HepG2 (cell line): ENCODE measurements at regions not wholly inside any gene's neighbourhood (a gene's known extent, or its start where the extent isn't known, plus 50 kb on each side); places are given as distances from the start of the nearest gene placed in this dataset.

ENCODE experiments used
- ATAC-seq: fragments of 200-7000 bp; cut with Tn5 transposase; 3 replicates; pipeline ENCODE4 v1.9.1; 2020; ENCODE audit warnings: mild to moderate bottlenecking, moderate library complexity
- BruUV-seq: library from RNA; stranded (reverse); fragments of 400-500 nt; replicated peaks from 2 replicates; lab custom pipeline; 2021; lab: Mats Ljungman, UMichigan
- CTCF ChIA-PET: fragments of 300-600 bp; formaldehyde crosslinking; extraction: SDS; loops from one replicate; lab custom pipeline; 2021; ENCODE audit warnings: low total read pairs, inconsistent platforms, low intra/inter-chr PET ratio; lab: Yijun Ruan, JAX
- POLR2A ChIA-PET: fragments of 350-600 bp; sonication (Branson Sonifier 250); formaldehyde crosslinking; loops from one replicate; lab custom pipeline; 2020; ENCODE audit warnings: antibody characterized with exemption, inconsistent platforms; lab: Yijun Ruan, JAX
- DNase-seq: peaks from one replicate; pipeline ENCODE4 v3.0.0-alpha.2; 2015; ENCODE audit warnings: low spot score
- FAIRE-seq: peaks from 3 replicates; lab custom pipeline; 2011; peaks lifted over from hg19 to GRCh38; lab: Jason Lieb, UNC
- H2AFZ ChIP-seq: one replicate; pipeline ENCODE4 v1.6.1; 2011; ENCODE audit warnings: low read length, inconsistent platforms
- H3K27ac ChIP-seq: fragments of 300-600 bp; 3 replicates; pipeline ENCODE4 v1.8.0; 2011; ENCODE audit warnings: mixed run types, mild to moderate bottlenecking, mixed read lengths, low read length, inconsistent platforms; ENCODE audit not compliant: insufficient read depth; ENCODE audit errors: extremely low read length
- H3K27me3 ChIP-seq, 2 experiments: fragments of 200-600 bp in 1 of 2; 2 replicates in 1 of 2; 3 replicates in 1 of 2; pipeline versions ENCODE4 v1.6.0 to v1.8.0; 2011; ENCODE audit warnings: low read length in 2 of 2, mild to moderate bottlenecking in 2 of 2, moderate library complexity in 2 of 2, inconsistent platforms in 1 of 2; ENCODE audit not compliant: insufficient read depth in 2 of 2, control insufficient read depth in 1 of 2
- H3K36me3 ChIP-seq, 2 experiments: fragments of 200-600 bp in 1 of 2; replicated peaks in 1 of 2; 2 replicates in 1 of 2; 3 replicates in 1 of 2; pipeline versions ENCODE4 v1.5.1 to v1.8.0; 2011; ENCODE audit warnings: low read length in 2 of 2, inconsistent platforms in 1 of 2; ENCODE audit not compliant: insufficient read depth in 2 of 2, control insufficient read depth in 1 of 2
- H3K4me1 ChIP-seq: 2 replicates; pipeline ENCODE4 v1.5.1; 2012; ENCODE audit warnings: low read length, inconsistent platforms; ENCODE audit not compliant: insufficient read depth
- H3K4me2 ChIP-seq: 2 replicates; pipeline ENCODE4 v1.6.0; 2011; ENCODE audit warnings: low read depth, low read length, inconsistent platforms
- H3K4me3 ChIP-seq, 3 experiments: fragments of 200-600 bp in 1 of 3; sonication (generic), shearing (Covaris generic) in 1 of 3; replicated peaks in 1 of 3; 2 replicates each; pipeline ENCODE4 v1.5.1; 2011 to 2016; ENCODE audit warnings: low read length in 3 of 3, inconsistent platforms in 2 of 3, low read depth in 2 of 3, mild to moderate bottlenecking in 2 of 3, control low read depth in 1 of 3, mixed read lengths in 1 of 3; ENCODE audit not compliant: insufficient read depth in 1 of 3
- H3K79me2 ChIP-seq: one replicate; pipeline ENCODE4 v1.6.1; 2011; ENCODE audit warnings: low read length, inconsistent platforms; ENCODE audit not compliant: insufficient read depth
- H3K9ac ChIP-seq: 2 replicates; pipeline ENCODE4 v1.6.0; 2011; ENCODE audit warnings: mild to moderate bottlenecking, low read depth, low read length, inconsistent platforms; ENCODE audit not compliant: insufficient read depth
- H3K9me3 ChIP-seq: 2 replicates; pipeline ENCODE4 v1.5.1; 2012; ENCODE audit warnings: mild to moderate bottlenecking, low read length
- H4K20me1 ChIP-seq: 2 replicates; pipeline ENCODE4 v1.6.0; 2011; ENCODE audit warnings: inconsistent platforms, mild to moderate bottlenecking, low read length, moderate library complexity; ENCODE audit not compliant: insufficient read depth
- DR1 ChIP-seq: sonication (generic); formaldehyde crosslinking; IDR thresholded peaks from 2 replicates; pipeline ENCODE4 v1.8.0; 2021; ENCODE audit warnings: mild to moderate bottlenecking, missing genetic modification reagents, inconsistent platforms
- HMGA1 ChIP-seq: sonication (generic); formaldehyde crosslinking; conservative IDR thresholded peaks from 2 replicates; pipeline ENCODE4 v1.4.0; 2020; ENCODE audit warnings: missing genetic modification reagents
- HNF4A ChIP-seq: sonication (generic); formaldehyde crosslinking; IDR thresholded peaks from 2 replicates; pipeline ENCODE4 v1.4.0; 2020; ENCODE audit warnings: missing genetic modification reagents
- NFIB ChIP-seq: sonication (generic); formaldehyde crosslinking; IDR thresholded peaks from 2 replicates; pipeline ENCODE4 v1.9.0; 2021; ENCODE audit warnings: missing genetic modification reagents, mild to moderate bottlenecking, borderline replicate concordance
- NR2F6 ChIP-seq, 2 experiments: IDR thresholded peaks; 2 replicates each; pipeline ENCODE4 v1.6.1; 2016; ENCODE audit warnings: antibody characterized with exemption in 1 of 2, mild to moderate bottlenecking in 1 of 2
- PHF8 ChIP-seq: sonication (generic); formaldehyde crosslinking; IDR thresholded peaks from 2 replicates; pipeline ENCODE4 v1.5.0; 2020; ENCODE audit warnings: missing genetic modification reagents
- SIX1 ChIP-seq: sonication (generic); formaldehyde crosslinking; IDR thresholded peaks from 2 replicates; pipeline ENCODE4 v1.4.0; 2020; ENCODE audit warnings: missing genetic modification reagents, borderline replicate concordance
- UBTF ChIP-seq: sonication (generic); formaldehyde crosslinking; IDR thresholded peaks from 2 replicates; pipeline ENCODE4 v1.4.0; 2020; ENCODE audit warnings: mild to moderate bottlenecking, missing genetic modification reagents
- ZBTB20 ChIP-seq: sonication (generic); formaldehyde crosslinking; IDR thresholded peaks from 2 replicates; pipeline ENCODE4 v1.8.1; 2023; ENCODE audit warnings: missing genetic modification reagents, low read depth, mild to moderate bottlenecking, borderline replicate concordance
- ZFP36L2 ChIP-seq: sonication (generic); formaldehyde crosslinking; IDR thresholded peaks from 2 replicates; pipeline ENCODE4 v1.4.0; 2020; ENCODE audit warnings: missing genetic modification reagents
- ZNF10 ChIP-seq: sonication (generic); formaldehyde crosslinking; IDR thresholded peaks from 2 replicates; pipeline ENCODE4 v1.4.0; 2020; ENCODE audit warnings: mild to moderate bottlenecking, low read depth, missing genetic modification reagents, borderline replicate concordance
- ZNF225 ChIP-seq: sonication (generic); formaldehyde crosslinking; IDR thresholded peaks from 2 replicates; pipeline ENCODE4 v1.4.0; 2020; ENCODE audit warnings: mild to moderate bottlenecking, missing genetic modification reagents
- ZUFSP ChIP-seq: sonication (generic); formaldehyde crosslinking; IDR thresholded peaks from 2 replicates; pipeline ENCODE4 v1.9.0; 2021; ENCODE audit warnings: missing genetic modification reagents, mild to moderate bottlenecking, borderline replicate concordance
- WGBS: methylation state at CpG from one replicate; pipeline ENCODE4 v1.1.6; 2017; ENCODE audit warnings: low lambda C conversion rate; 5-methylcytosine and 5-hydroxymethylcytosine counted together
- in situ Hi-C: cut with HindIII; loops from 2 replicates; pipeline ENCODE4 v1.10.0; 2017; ENCODE audit warnings: low pct_unique_long_range_greater_than_20kb; ENCODE audit not compliant: extremely low pct_ligation_motif_present
- intact Hi-C: fragments of 100-400 bp; cut with micrococcal nuclease; formaldehyde crosslinking; loops from one replicate; pipeline ENCODE4 v1.10.0; 2022; ENCODE audit not compliant: unreplicated experiment
- TF ChIP-seq, protein P1 (sequence below): sonication (generic); formaldehyde crosslinking; conservative IDR thresholded peaks from 2 replicates; pipeline ENCODE4 v1.4.0; 2020; ENCODE audit warnings: mild to moderate bottlenecking, missing genetic modification reagents, moderate library complexity

DNA sequence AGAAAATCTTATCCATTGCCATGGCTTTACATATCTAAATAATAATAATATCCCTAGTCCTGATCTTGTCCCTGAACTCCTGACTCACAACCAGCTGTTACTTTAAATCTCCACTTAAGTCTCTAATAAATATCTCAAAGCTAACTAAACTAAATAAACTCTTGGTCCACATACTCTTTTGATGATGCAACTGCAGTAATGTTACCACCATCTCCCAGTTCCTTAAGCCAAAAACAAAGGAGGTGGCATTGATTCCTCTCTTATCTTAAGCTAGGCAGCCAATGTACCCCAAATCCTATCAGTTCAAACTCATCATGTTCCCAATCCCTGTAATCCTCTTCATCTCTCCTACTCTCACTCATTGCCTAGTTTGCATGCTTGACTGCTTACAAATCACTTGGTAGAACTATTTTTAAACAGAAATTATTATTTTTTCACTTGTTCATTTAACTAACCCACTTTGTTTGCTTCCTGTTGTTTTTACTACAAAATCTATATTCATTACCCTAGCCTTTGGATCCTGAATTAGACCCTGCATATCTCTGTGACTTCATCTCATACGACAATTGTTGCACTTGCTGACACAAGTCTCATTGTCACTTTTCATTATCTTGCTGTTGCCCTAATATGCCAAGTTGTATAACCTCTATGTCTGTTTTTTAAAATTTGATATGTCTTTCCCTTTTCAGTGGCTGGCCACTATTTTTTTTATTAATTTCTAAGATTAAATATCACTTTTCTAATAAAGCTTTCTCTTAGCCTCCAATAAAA, 462.2 kb downstream of the ZPLD1 start (continued):
- TF ChIP-seq ZUFSP (CRISPR knock-in tag) (no peak), SIX1 (no peak), DR1 (CRISPR knock-in tag) (no peak), ZBTB20 (CRISPR knock-in tag) (no peak), ZNF10 (CRISPR knock-in tag) (no peak)
- TF ChIP-seq, protein P1, sequence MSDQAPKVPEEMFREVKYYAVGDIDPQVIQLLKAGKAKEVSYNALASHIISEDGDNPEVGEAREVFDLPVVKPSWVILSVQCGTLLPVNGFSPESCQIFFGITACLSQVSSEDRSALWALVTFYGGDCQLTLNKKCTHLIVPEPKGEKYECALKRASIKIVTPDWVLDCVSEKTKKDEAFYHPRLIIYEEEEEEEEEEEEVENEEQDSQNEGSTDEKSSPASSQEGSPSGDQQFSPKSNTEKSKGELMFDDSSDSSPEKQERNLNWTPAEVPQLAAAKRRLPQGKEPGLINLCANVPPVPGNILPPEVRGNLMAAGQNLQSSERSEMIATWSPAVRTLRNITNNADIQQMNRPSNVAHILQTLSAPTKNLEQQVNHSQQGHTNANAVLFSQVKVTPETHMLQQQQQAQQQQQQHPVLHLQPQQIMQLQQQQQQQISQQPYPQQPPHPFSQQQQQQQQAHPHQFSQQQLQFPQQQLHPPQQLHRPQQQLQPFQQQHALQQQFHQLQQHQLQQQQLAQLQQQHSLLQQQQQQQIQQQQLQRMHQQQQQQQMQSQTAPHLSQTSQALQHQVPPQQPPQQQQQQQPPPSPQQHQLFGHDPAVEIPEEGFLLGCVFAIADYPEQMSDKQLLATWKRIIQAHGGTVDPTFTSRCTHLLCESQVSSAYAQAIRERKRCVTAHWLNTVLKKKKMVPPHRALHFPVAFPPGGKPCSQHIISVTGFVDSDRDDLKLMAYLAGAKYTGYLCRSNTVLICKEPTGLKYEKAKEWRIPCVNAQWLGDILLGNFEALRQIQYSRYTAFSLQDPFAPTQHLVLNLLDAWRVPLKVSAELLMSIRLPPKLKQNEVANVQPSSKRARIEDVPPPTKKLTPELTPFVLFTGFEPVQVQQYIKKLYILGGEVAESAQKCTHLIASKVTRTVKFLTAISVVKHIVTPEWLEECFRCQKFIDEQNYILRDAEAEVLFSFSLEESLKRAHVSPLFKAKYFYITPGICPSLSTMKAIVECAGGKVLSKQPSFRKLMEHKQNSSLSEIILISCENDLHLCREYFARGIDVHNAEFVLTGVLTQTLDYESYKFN: no peak

DNA sequence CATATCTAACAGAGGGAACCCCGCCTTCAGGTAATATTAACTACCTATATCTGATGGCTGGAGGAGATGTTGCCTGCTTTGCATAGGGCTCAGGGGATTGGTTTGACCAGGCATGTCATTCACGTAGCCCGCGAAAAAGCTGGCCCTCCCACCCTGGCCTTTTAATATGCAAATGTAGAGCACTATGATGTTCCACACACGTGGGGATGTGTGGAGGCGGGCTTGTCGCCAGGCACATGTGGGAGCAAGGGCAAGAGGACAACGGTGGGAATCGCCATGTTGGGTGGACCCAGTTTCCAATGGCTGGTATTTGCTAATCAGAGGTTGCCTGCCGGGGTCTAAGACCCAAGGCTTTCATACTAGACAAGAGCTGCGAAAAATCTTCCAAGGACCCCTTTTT, 469.8 kb downstream of the ZPLD1 start:
- CTCF ChIA-PET: no interaction called here
- Histone ChIP-seq H4K20me1 (no peaks in the 10 kb centered on the region), H3K79me2 (no peaks in the 10 kb centered on the region), H3K27ac (no peak overlapping the region), H2AFZ (no peak overlapping the region), H3K9ac (no peak overlapping the region), H3K27me3 (no peaks in the 10 kb centered on the region), H3K9me3 (no peaks in the 10 kb centered on the region), H3K36me3 (no peaks in the 10 kb centered on the region), H3K4me3 (no peak overlapping the region), H3K4me2 (no peak overlapping the region), H3K4me1 (no peaks in the 10 kb centered on the region)
- FAIRE-seq: no peak
- BruUV-seq: no TSS peak
- 12% methylated on average over 7 of the region's 11 CpGs for WGBS
- intact Hi-C loops (no loop called here), in situ Hi-C loops (no loop called here)
- POLR2A ChIA-PET: no interaction called here
- DNase-seq: no peak
- no peak for ATAC-seq
- TF ChIP-seq NR2F6 (IDR thresholded peaks at IDR 0.05) (no peak), NR2F6 (CRISPR knock-in tag; IDR thresholded peaks at IDR 0.05) (no peak), HNF4A (CRISPR knock-in tag) (no peak), NFIB (no peak), ZNF225 (CRISPR knock-in tag) (no peak), ZFP36L2 (CRISPR knock-in tag) (no peak), HMGA1 (CRISPR knock-in tag) (no peak), UBTF (CRISPR knock-in tag) (no peak), PHF8 (CRISPR knock-in tag) (no peak)
